CD14-positive monocyte (primary cell): ENCODE measurements at regions not wholly inside any gene's neighbourhood (a gene's known extent, or its start where the extent isn't known, plus 50 kb on each side); places are given as distances from the start of the nearest gene placed in this dataset.

Experiments used
- DNase-seq, 3 donors: peaks; one replicate each; pipeline ENCODE4 v3.0.0-alpha.2; 2011 to 2022
- H2AFZ ChIP-seq: 2 replicates; pipeline ENCODE4 v1.6.0; 2012; ENCODE audit warnings: mild to moderate bottlenecking, low read depth, low read length, inconsistent platforms; ENCODE audit not compliant: insufficient read depth, poor library complexity, severe bottlenecking
- H3K27ac ChIP-seq, 2 donors: 1 replicate in 1 of 2; 2 replicates in 1 of 2; pipeline ENCODE4 v1.5.1; 2012 to 2013; ENCODE audit warnings: low read length in 2 of 2, control low read depth in 1 of 2, inconsistent platforms in 1 of 2, low read depth in 1 of 2, mild to moderate bottlenecking in 1 of 2
- H3K27me3 ChIP-seq, 2 donors: one replicate each; pipeline versions ENCODE4 v1.6.0 to v1.6.1; 2011 to 2013; ENCODE audit warnings: low read length in 2 of 2; ENCODE audit not compliant: control insufficient read depth in 2 of 2, insufficient read depth in 2 of 2
- H3K36me3 ChIP-seq, 2 donors: replicated peaks in 1 of 2; 1 replicate in 1 of 2; 2 replicates in 1 of 2; pipeline versions ENCODE4 v1.5.1 to v1.6.1; 2012 to 2013; ENCODE audit warnings: low read length in 2 of 2, control low read depth in 1 of 2, inconsistent platforms in 1 of 2, mild to moderate bottlenecking in 1 of 2; ENCODE audit not compliant: insufficient read depth in 2 of 2, control insufficient read depth in 1 of 2
- H3K4me1 ChIP-seq, 2 donors: 1 replicate in 1 of 2; 2 replicates in 1 of 2; pipeline versions ENCODE4 v1.5.1 to v1.6.1; 2012 to 2013; ENCODE audit warnings: low read length in 2 of 2, control low read depth in 1 of 2, inconsistent platforms in 1 of 2, mild to moderate bottlenecking in 1 of 2, moderate library complexity in 1 of 2; ENCODE audit not compliant: insufficient read depth in 2 of 2, control insufficient read depth in 1 of 2
- H3K4me2 ChIP-seq: replicated peaks from 2 replicates; pipeline ENCODE3; 2012; ENCODE audit warnings: low read length, moderate library complexity, mild to moderate bottlenecking; ENCODE audit not compliant: poor library complexity, severe bottlenecking; ENCODE audit errors: extremely low read depth
- H3K4me3 ChIP-seq, 3 experiments: fragments of 200-600 bp in 1 of 3; sonication (generic) in 1 of 3; replicated peaks in 1 of 3; 1 replicate in 2 of 3; 2 replicates in 1 of 3; pipeline ENCODE4 v1.5.1; 2011 to 2013; ENCODE audit warnings: low read length in 3 of 3, mild to moderate bottlenecking in 3 of 3, control low read depth in 2 of 3, low read depth in 2 of 3, inconsistent platforms in 1 of 3, moderate library complexity in 1 of 3
- H3K79me2 ChIP-seq: 2 replicates; pipeline ENCODE4 v1.6.0; 2012; ENCODE audit warnings: mild to moderate bottlenecking, control low read depth, inconsistent platforms, low read length, moderate library complexity; ENCODE audit not compliant: insufficient read depth
- H3K9ac ChIP-seq: 2 replicates; pipeline ENCODE4 v1.6.0; 2017; ENCODE audit warnings: low read length, mild to moderate bottlenecking; ENCODE audit not compliant: insufficient read depth, poor library complexity, severe bottlenecking
- H3K9me3 ChIP-seq, 2 donors: replicated peaks in 1 of 2; 1 replicate in 1 of 2; 2 replicates in 1 of 2; pipeline versions ENCODE4 v1.5.1 to v1.6.1; 2012 to 2013; ENCODE audit warnings: low read length in 2 of 2, control low read depth in 1 of 2; ENCODE audit not compliant: control insufficient read depth in 1 of 2, insufficient read depth in 1 of 2
- H4K20me1 ChIP-seq: 2 replicates; pipeline ENCODE4 v1.6.0; 2012; ENCODE audit warnings: mild to moderate bottlenecking, low read length, control low read depth, moderate library complexity; ENCODE audit not compliant: insufficient read depth
- H3K27ac Mint-ChIP-seq, 7 donors: one replicate each; pipeline ENCODE4 v1.8.0; 2020; ENCODE audit warnings: mild to moderate bottlenecking in 7 of 7, mixed read lengths in 7 of 7, moderate library complexity in 6 of 7, inconsistent platforms in 2 of 7
- H3K27me3 Mint-ChIP-seq, 3 donors: one replicate each; pipeline ENCODE4 v1.8.0; 2021 to 2022; ENCODE audit warnings: low read depth in 3 of 3, mild to moderate bottlenecking in 3 of 3, mixed read lengths in 3 of 3, moderate library complexity in 3 of 3, inconsistent platforms in 1 of 3
- H3K36me3 Mint-ChIP-seq, 2 donors: one replicate each; pipeline ENCODE4 v1.8.0; 2020; ENCODE audit warnings: mixed read lengths in 2 of 2, inconsistent platforms in 1 of 2, mild to moderate bottlenecking in 1 of 2
- H3K4me1 Mint-ChIP-seq: one replicate; pipeline ENCODE4 v1.8.0; 2020; ENCODE audit warnings: mild to moderate bottlenecking, mixed read lengths
- H3K4me3 Mint-ChIP-seq, 2 donors: one replicate each; pipeline ENCODE4 v1.8.0; 2020; ENCODE audit warnings: mild to moderate bottlenecking in 2 of 2, mixed read lengths in 2 of 2, moderate library complexity in 1 of 2
- H3K9me3 Mint-ChIP-seq, 7 donors: one replicate each; pipeline ENCODE4 v1.8.0; 2020 to 2022; ENCODE audit warnings: mixed read lengths in 7 of 7, mild to moderate bottlenecking in 6 of 7, moderate library complexity in 6 of 7, inconsistent platforms in 2 of 7
- whole genome bisulfite sequencing: methylation state at CpG from one replicate; pipeline ENCODE4 v1.1.5; 2013; ENCODE audit warnings: missing lambda C conversion rate; ENCODE audit not compliant: insufficient coverage; 5-methylcytosine and 5-hydroxymethylcytosine counted together
- intact Hi-C, 2 donors: fragments of 100-400 bp; cut with micrococcal nuclease; formaldehyde crosslinking; loops; one replicate each; pipeline versions ENCODE4 v1.15.0 to v1.15.1; 2023
- TF ChIP-seq, protein P1 (sequence below): fragments of 200-600 bp; IDR thresholded peaks from one replicate; pipeline ENCODE4 v1.8.0; 2022; ENCODE audit warnings: antibody characterized with exemption, mild to moderate bottlenecking

DNA sequence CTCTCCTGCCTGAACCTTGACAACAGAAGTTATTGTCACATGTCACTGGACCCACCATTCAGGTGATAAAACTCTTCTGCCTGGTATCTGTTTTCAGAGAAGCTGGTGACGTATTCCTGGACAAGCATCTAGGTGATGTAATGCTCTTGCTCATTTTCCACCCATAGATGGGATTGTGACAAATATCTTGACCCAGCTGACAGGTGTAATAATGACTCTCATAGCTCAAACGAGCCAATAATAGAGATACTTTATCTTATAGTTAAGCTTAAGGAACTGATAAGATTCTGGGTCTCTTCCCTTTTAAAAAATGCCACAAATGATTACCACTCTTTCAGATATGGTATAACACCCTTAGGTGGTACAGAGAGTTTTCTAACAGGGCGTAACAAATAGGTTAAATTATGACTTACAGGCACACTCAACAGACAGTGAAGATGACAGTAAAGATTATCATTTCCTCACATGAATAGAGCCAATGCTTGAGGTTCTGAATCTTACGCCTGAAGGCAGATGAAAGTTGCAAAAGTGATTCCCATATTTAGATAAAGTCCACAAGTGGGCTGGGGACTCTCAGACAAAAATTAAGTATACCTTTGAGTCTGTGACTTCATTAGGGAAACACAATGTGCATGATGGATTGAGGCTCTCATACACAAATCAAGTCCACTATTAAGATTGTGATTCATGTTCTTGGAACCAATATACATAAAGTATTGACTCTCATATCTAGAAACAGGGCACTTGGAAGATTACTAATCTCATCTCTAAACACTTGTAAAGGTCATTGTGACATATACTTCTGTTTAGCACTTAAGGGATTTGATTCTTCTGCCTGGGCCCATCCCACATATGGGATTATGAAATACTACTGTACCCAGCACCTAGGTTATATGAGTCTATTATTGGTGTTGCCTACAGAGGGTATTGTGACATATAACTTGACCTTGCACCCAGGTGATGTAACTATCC lies 326.0 kb downstream of the RPS4Y2 start:
- DNase-seq, result no peak
- Mint-ChIP-seq H3K36me3 (no peaks in the 10 kb centered on the region), H3K9me3 (peaks cover 0 to 3% (median 0%) of the 10 kb centered on the region in 7 donors), H3K4me3 (no peak overlapping the region), H3K27ac (no peak overlapping the region), H3K4me1 (peaks cover 4% of the 10 kb centered on the region), H3K27me3 (no peaks in the 10 kb centered on the region)
- peaks cover 0 to 7% of the 10 kb centered on the region in 2 donors for H3K9me3 ChIP-seq
- no peak overlapping the region for H3K4me2 ChIP-seq
- H3K4me1 ChIP-seq, result no peaks in the 10 kb centered on the region
- TF ChIP-seq, protein P1, sequence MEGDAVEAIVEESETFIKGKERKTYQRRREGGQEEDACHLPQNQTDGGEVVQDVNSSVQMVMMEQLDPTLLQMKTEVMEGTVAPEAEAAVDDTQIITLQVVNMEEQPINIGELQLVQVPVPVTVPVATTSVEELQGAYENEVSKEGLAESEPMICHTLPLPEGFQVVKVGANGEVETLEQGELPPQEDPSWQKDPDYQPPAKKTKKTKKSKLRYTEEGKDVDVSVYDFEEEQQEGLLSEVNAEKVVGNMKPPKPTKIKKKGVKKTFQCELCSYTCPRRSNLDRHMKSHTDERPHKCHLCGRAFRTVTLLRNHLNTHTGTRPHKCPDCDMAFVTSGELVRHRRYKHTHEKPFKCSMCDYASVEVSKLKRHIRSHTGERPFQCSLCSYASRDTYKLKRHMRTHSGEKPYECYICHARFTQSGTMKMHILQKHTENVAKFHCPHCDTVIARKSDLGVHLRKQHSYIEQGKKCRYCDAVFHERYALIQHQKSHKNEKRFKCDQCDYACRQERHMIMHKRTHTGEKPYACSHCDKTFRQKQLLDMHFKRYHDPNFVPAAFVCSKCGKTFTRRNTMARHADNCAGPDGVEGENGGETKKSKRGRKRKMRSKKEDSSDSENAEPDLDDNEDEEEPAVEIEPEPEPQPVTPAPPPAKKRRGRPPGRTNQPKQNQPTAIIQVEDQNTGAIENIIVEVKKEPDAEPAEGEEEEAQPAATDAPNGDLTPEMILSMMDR, result no peak
- no peak overlapping the region for H3K4me3 ChIP-seq
- no peak overlapping the region for H2AFZ ChIP-seq
- no peaks in the 10 kb centered on the region for H4K20me1 ChIP-seq
- H3K27me3 ChIP-seq, result no peaks in the 10 kb centered on the region
- intact Hi-C loops, result loop anchor here in 1 of 2 donors (10.0 kb wide), 1 partner anchor 57 kb away; no protein-coding TSS in a partner anchor
- no CpG with 5 or more reads among the region's 4 CpGs for WGBS
- no peaks in the 10 kb centered on the region for H3K79me2 ChIP-seq
- H3K9ac ChIP-seq, result no peak overlapping the region
- H3K27ac ChIP-seq, result no peak overlapping the region
- no peaks in the 10 kb centered on the region for H3K36me3 ChIP-seq

DNA sequence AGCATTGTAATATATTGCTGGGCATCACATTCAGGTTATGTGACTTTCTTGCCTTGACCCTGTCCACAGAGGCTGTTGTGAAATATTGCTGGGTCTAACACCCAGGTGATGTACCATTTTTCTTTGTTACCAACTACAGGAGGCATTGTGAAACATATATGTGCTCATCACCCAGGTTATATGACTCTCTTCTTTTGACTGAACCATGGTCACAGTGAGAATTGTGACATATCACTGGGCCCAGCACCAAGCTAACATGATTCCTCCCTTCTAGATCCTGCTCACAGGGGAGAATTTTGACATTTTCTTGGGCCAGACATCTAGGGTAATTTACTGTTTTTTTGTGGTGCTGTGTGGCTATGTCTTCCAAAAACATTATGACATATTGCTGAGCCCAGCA lies 326.7 kb downstream of the RPS4Y2 start:
- H3K4me3 Mint-ChIP-seq, result no peak overlapping the region
- H3K36me3 Mint-ChIP-seq, result no peaks in the 10 kb centered on the region
- no peak overlapping the region for H3K4me3 ChIP-seq
- H3K27ac Mint-ChIP-seq, result no peak overlapping the region
- H3K4me1 Mint-ChIP-seq, result peaks cover 4% of the 10 kb centered on the region
- no peak overlapping the region for H3K4me2 ChIP-seq
- H3K36me3 ChIP-seq, result no peaks in the 10 kb centered on the region
- peaks cover 0 to 13% of the 10 kb centered on the region in 2 donors for H3K9me3 ChIP-seq
- no peak overlapping the region for H2AFZ ChIP-seq
- intact Hi-C loops, result loop anchor here in 1 of 2 donors (10.0 kb wide), 1 partner anchor 58 kb away; no protein-coding TSS in a partner anchor
- DNase-seq, result no peak
- H3K4me1 ChIP-seq, result no peaks in the 10 kb centered on the region
- H3K27me3 ChIP-seq, result no peaks in the 10 kb centered on the region
- H3K27me3 Mint-ChIP-seq, result no peaks in the 10 kb centered on the region
- no peak overlapping the region for H3K27ac ChIP-seq
- no peaks in the 10 kb centered on the region for H4K20me1 ChIP-seq
- H3K9me3 Mint-ChIP-seq, result peaks cover 0 to 9% (median 0%) of the 10 kb centered on the region in 7 donors
- no peak overlapping the region for H3K9ac ChIP-seq
- TF ChIP-seq, protein P1, result no peak
- H3K79me2 ChIP-seq, result no peaks in the 10 kb centered on the region
